SK-N-SH treated with all-trans-retinoic acid at 6 μM for 48 hours (cell line): ENCODE measurements at regions not wholly inside any gene's neighbourhood (a gene's known extent, or its start where the extent isn't known, plus 50 kb on each side); places are given as distances from the start of the nearest gene placed in this dataset.

Experiments used
- ARNTL ChIP-seq: fragments of 450-650 bp; formaldehyde crosslinking; IDR thresholded peaks from 2 replicates; pipeline ENCODE4 v1.5.0; 2020; ENCODE audit warnings: low read depth, mild to moderate bottlenecking, moderate library complexity, borderline replicate concordance
- ISL1 ChIP-seq: fragments of 250-450 bp; sonication (Bioruptor Pico); IDR thresholded peaks from 2 replicates; pipeline ENCODE4 v2.1.2; 2022; ENCODE audit warnings: mild to moderate bottlenecking, moderate library complexity
- RARB ChIP-seq: fragments of 250-450 bp; sonication (Bioruptor Pico); IDR thresholded peaks from 2 replicates; pipeline ENCODE4 v1.8.0; 2021; ENCODE audit warnings: mild to moderate bottlenecking, moderate library complexity
- TOX ChIP-seq: fragments of 250-450 bp; sonication (Bioruptor Pico); IDR thresholded peaks from 2 replicates; pipeline ENCODE4 v1.8.0; 2021; ENCODE audit warnings: mild to moderate bottlenecking, moderate library complexity, borderline replicate concordance
- ZNF70 ChIP-seq: fragments of 450-650 bp; formaldehyde crosslinking; IDR thresholded peaks from 2 replicates; pipeline ENCODE4 v1.5.0; 2020; ENCODE audit warnings: mild to moderate bottlenecking, moderate library complexity
- TF ChIP-seq, protein P1 (sequence below): fragments of 250-450 bp; sonication (Bioruptor Pico); IDR thresholded peaks from 2 replicates; pipeline ENCODE4 v1.8.0; 2020; ENCODE audit warnings: mild to moderate bottlenecking, moderate library complexity, borderline replicate concordance
- TF ChIP-seq, protein P2 (sequence below): fragments of 250-450 bp; sonication (Bioruptor Pico); IDR thresholded peaks from 2 replicates; pipeline ENCODE4 v1.8.0; 2021; ENCODE audit warnings: low read depth, mild to moderate bottlenecking, moderate library complexity, borderline replicate concordance

- no peak for TF ChIP-seq TOX (CRISPR knock-in tag)
- no peak for TF ChIP-seq ARNTL (CRISPR knock-in tag)
- TF ChIP-seq ZNF70: no peak
- TF ChIP-seq RARB: no peak
- no peak for TF ChIP-seq ISL1 (CRISPR knock-in tag)
- TF ChIP-seq, protein P1, sequence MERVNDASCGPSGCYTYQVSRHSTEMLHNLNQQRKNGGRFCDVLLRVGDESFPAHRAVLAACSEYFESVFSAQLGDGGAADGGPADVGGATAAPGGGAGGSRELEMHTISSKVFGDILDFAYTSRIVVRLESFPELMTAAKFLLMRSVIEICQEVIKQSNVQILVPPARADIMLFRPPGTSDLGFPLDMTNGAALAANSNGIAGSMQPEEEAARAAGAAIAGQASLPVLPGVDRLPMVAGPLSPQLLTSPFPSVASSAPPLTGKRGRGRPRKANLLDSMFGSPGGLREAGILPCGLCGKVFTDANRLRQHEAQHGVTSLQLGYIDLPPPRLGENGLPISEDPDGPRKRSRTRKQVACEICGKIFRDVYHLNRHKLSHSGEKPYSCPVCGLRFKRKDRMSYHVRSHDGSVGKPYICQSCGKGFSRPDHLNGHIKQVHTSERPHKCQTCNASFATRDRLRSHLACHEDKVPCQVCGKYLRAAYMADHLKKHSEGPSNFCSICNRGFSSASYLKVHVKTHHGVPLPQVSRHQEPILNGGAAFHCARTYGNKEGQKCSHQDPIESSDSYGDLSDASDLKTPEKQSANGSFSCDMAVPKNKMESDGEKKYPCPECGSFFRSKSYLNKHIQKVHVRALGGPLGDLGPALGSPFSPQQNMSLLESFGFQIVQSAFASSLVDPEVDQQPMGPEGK (CRISPR knock-in tag): no peak
- TF ChIP-seq, protein P2, sequence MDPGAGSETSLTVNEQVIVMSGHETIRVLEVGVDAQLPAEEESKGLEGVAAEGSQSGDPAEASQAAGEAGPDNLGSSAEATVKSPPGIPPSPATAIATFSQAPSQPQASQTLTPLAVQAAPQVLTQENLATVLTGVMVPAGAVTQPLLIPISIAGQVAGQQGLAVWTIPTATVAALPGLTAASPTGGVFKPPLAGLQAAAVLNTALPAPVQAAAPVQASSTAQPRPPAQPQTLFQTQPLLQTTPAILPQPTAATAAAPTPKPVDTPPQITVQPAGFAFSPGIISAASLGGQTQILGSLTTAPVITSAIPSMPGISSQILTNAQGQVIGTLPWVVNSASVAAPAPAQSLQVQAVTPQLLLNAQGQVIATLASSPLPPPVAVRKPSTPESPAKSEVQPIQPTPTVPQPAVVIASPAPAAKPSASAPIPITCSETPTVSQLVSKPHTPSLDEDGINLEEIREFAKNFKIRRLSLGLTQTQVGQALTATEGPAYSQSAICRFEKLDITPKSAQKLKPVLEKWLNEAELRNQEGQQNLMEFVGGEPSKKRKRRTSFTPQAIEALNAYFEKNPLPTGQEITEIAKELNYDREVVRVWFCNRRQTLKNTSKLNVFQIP (CRISPR knock-in tag): no peak
Observed at GRCh38 chr7:15764851-15765382, 78.4 kb upstream of the MEOX2 start.
